ENCODE measurements at regions not wholly inside any gene's neighbourhood (a gene's known extent, or its start where the extent isn't known, plus 50 kb on each side); places are given as distances from the start of the nearest gene placed in this dataset.

GRCh38 chr18:4641771-4642368, 186.8 kb upstream of the DLGAP1 start:
- no peak for DNase-seq (ENCODE audit: low spot score in 2 of 2, unreplicated experiment in 2 of 2)
- Mint-ChIP-seq H3K4me3 (no peak overlapping the region), H3K27ac (no peak overlapping the region), H3K4me1 (peaks cover 8% of the 10 kb centered on the region), H3K27me3 (ENCODE audit: low read depth) (peaks cover 3% of the 10 kb centered on the region), H3K36me3 (no peaks in the 10 kb centered on the region), H3K9me3 (no peaks in the 10 kb centered on the region)
- no peak for TF ChIP-seq CTCF (IDR thresholded peaks at IDR 0.05; ENCODE audit: unreplicated experiment)

GRCh38 chr18:4640349-4641012, 185.4 kb upstream of the DLGAP1 start:
- H3K27ac Mint-ChIP-seq: no peak overlapping the region
- no peaks in the 10 kb centered on the region for H3K9me3 Mint-ChIP-seq
- no peaks in the 10 kb centered on the region for H3K36me3 Mint-ChIP-seq
- H3K4me3 Mint-ChIP-seq: no peak overlapping the region
- DNase-seq (ENCODE audit: low spot score in 2 of 2, unreplicated experiment in 2 of 2): no peak
- TF ChIP-seq CTCF (IDR thresholded peaks at IDR 0.05; ENCODE audit: unreplicated experiment): no peak
- H3K4me1 Mint-ChIP-seq: peaks cover 8% of the 10 kb centered on the region
- H3K27me3 Mint-ChIP-seq (ENCODE audit: low read depth): peaks cover 6% of the 10 kb centered on the region

GRCh38 chr18:4639628-4640310, 184.7 kb upstream of the DLGAP1 start:
- no peak for DNase-seq (ENCODE audit: low spot score in 2 of 2, unreplicated experiment in 2 of 2)
- no peak overlapping the region for H3K27ac Mint-ChIP-seq
- H3K4me1 Mint-ChIP-seq: peaks cover 8% of the 10 kb centered on the region
- TF ChIP-seq CTCF (IDR thresholded peaks at IDR 0.05; ENCODE audit: unreplicated experiment): no peak
- peaks cover 6% of the 10 kb centered on the region for H3K27me3 Mint-ChIP-seq (ENCODE audit: low read depth)
- H3K9me3 Mint-ChIP-seq: no peaks in the 10 kb centered on the region
- H3K36me3 Mint-ChIP-seq: no peaks in the 10 kb centered on the region
- no peak overlapping the region for H3K4me3 Mint-ChIP-seq

- Mint-ChIP-seq H3K4me3 (no peak overlapping the region), H3K4me1 (peaks cover 8% of the 10 kb centered on the region), H3K36me3 (no peaks in the 10 kb centered on the region), H3K27me3 (ENCODE audit: low read depth) (peaks cover 3% of the 10 kb centered on the region), H3K27ac (no peak overlapping the region), H3K9me3 (peaks cover 3% of the 10 kb centered on the region)
- no peak for DNase-seq (ENCODE audit: low spot score in 2 of 2, unreplicated experiment in 2 of 2)
- no peak for TF ChIP-seq CTCF (IDR thresholded peaks at IDR 0.05; ENCODE audit: unreplicated experiment)
Observed at GRCh38 chr18:4638680-4639079, 183.6 kb upstream of the DLGAP1 start.

GRCh38 chr18:4637876-4638275, 182.8 kb upstream of the DLGAP1 start:
- Mint-ChIP-seq H3K36me3 (no peaks in the 10 kb centered on the region), H3K27ac (no peak overlapping the region), H3K27me3 (ENCODE audit: low read depth) (peaks cover 3% of the 10 kb centered on the region), H3K4me1 (peaks cover 8% of the 10 kb centered on the region), H3K9me3 (peaks cover 5% of the 10 kb centered on the region), H3K4me3 (no peak overlapping the region)
- TF ChIP-seq CTCF (IDR thresholded peaks at IDR 0.05; ENCODE audit: unreplicated experiment): no peak
- DNase-seq (ENCODE audit: low spot score in 2 of 2, unreplicated experiment in 2 of 2): no peak
